ENCODE measurements at regions not wholly inside any gene's neighbourhood (a gene's known extent, or its start where the extent isn't known, plus 50 kb on each side); places are given as distances from the start of the nearest gene placed in this dataset.
A peak's percentile ranks its signal among the peaks of the same experiment; 100 is the strongest.

DNA sequence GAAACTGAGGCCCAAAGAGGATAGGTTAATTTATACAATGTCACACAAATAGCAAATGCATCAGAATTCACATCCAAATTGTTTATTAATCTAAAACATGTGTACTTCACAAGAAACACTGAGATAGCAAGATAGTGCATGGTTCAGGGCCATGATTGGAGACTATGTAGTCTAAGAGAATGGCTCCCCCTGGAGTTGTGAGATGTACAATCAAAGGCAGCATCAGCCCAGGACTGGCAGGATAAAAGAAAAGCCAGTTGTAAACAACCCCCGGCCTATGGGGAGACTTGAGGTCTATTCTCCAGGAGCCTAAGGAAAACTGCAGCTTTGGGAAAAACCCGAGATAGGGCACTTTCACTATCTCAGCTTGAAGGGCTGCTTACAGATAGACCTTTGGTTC, 511.0 kb downstream of the OMA1 start:
- no peaks in the 10 kb centered on the region for H3K79me2 ChIP-seq (ENCODE audit: insufficient read depth, low read length)
- H3K4me2 ChIP-seq (ENCODE audit: insufficient read depth, low read length), result no peak overlapping the region
- TF ChIP-seq, protein P1, sequence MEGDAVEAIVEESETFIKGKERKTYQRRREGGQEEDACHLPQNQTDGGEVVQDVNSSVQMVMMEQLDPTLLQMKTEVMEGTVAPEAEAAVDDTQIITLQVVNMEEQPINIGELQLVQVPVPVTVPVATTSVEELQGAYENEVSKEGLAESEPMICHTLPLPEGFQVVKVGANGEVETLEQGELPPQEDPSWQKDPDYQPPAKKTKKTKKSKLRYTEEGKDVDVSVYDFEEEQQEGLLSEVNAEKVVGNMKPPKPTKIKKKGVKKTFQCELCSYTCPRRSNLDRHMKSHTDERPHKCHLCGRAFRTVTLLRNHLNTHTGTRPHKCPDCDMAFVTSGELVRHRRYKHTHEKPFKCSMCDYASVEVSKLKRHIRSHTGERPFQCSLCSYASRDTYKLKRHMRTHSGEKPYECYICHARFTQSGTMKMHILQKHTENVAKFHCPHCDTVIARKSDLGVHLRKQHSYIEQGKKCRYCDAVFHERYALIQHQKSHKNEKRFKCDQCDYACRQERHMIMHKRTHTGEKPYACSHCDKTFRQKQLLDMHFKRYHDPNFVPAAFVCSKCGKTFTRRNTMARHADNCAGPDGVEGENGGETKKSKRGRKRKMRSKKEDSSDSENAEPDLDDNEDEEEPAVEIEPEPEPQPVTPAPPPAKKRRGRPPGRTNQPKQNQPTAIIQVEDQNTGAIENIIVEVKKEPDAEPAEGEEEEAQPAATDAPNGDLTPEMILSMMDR (IDR thresholded peaks at IDR 0.05; ENCODE audit: extremely low read depth, low read depth, low read length), result no peak
- peak; percentile 1 for DNase-seq (ENCODE audit: insufficient read length, low spot score, missing footprints)
- no peaks in the 10 kb centered on the region for H3K27me3 ChIP-seq (ENCODE audit: insufficient read depth, low read length)
- H3K9me3 ChIP-seq (ENCODE audit: low read depth, low read length), result no peaks in the 10 kb centered on the region
- H3K4me1 ChIP-seq (ENCODE audit: insufficient read depth, low read length), result no peaks in the 10 kb centered on the region
- no peaks in the 10 kb centered on the region for H3K36me3 ChIP-seq (ENCODE audit: insufficient read depth, low read length)
- no peaks in the 10 kb centered on the region for H4K20me1 ChIP-seq (ENCODE audit: insufficient read depth, low read length)
- no peak overlapping the region for H2AFZ ChIP-seq (ENCODE audit: low read length)
- H3K27ac ChIP-seq (ENCODE audit: low read depth, low read length), result no peak overlapping the region
- H3K4me3 ChIP-seq (ENCODE audit: insufficient read depth, low read length), result no peak overlapping the region

DNA sequence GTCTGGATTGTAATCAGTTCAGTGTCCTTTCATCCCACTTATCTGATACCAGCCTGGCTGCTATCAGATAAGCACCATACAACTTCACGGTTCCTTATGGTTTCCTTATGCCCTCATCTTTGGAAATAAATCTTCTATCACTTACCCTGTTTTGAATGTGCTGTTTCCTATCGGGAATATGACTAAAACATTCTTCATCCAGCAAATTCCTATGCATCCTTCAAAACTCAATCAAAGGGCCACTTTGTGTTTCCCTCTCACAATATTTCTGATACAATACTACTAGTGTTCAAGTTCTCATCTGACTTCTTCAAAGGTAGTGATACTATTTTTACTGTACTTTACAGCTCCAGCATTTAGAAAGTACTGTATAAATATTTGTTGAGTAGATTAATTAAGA, 513.2 kb downstream of the OMA1 start:
- H3K79me2 ChIP-seq (ENCODE audit: insufficient read depth, low read length), result no peaks in the 10 kb centered on the region
- no peaks in the 10 kb centered on the region for H3K4me1 ChIP-seq (ENCODE audit: insufficient read depth, low read length)
- H2AFZ ChIP-seq (ENCODE audit: low read length), result no peak overlapping the region
- no peak overlapping the region for H3K4me3 ChIP-seq (ENCODE audit: insufficient read depth, low read length)
- H3K36me3 ChIP-seq (ENCODE audit: insufficient read depth, low read length), result no peaks in the 10 kb centered on the region
- no peak overlapping the region for H3K4me2 ChIP-seq (ENCODE audit: insufficient read depth, low read length)
- H3K27me3 ChIP-seq (ENCODE audit: insufficient read depth, low read length), result no peaks in the 10 kb centered on the region
- no peak overlapping the region for H3K27ac ChIP-seq (ENCODE audit: low read depth, low read length)
- TF ChIP-seq, protein P1 (IDR thresholded peaks at IDR 0.05; ENCODE audit: extremely low read depth, low read depth, low read length), result no peak
- H4K20me1 ChIP-seq (ENCODE audit: insufficient read depth, low read length), result no peaks in the 10 kb centered on the region
- DNase-seq (ENCODE audit: insufficient read length, low spot score, missing footprints), result no peak
- peaks cover 3% of the 10 kb centered on the region for H3K9me3 ChIP-seq (ENCODE audit: low read depth, low read length)

DNA sequence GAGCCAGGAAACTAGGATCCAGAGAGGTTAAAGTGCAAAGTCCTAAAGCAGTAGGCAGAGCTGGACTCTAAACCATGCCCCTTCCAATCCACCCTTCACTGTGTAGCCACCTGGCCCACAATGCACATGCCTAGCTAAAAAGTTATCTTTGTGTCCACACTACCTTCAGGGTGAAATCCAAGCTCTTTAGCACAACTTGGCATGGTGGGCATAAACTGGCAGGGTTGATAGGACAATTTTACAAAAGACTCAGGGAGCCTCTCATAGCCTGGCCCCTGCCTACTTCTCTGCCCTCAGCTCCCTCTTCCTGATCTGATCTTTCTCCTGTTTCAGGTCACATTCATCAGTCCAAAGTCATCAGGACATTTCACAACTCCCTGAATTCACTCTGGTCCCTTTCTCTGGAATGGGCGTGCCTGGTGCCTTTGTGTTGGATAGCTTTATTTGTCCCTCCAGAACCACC, 513.9 kb downstream of the OMA1 start:
- peaks cover 3% of the 10 kb centered on the region for H3K9me3 ChIP-seq (ENCODE audit: low read depth, low read length)
- H2AFZ ChIP-seq (ENCODE audit: low read length), result no peak overlapping the region
- no peak overlapping the region for H3K4me3 ChIP-seq (ENCODE audit: insufficient read depth, low read length)
- H3K79me2 ChIP-seq (ENCODE audit: insufficient read depth, low read length), result no peaks in the 10 kb centered on the region
- no peak overlapping the region for H3K27ac ChIP-seq (ENCODE audit: low read depth, low read length)
- H4K20me1 ChIP-seq (ENCODE audit: insufficient read depth, low read length), result no peaks in the 10 kb centered on the region
- TF ChIP-seq, protein P1 (IDR thresholded peaks at IDR 0.05; ENCODE audit: extremely low read depth, low read depth, low read length), result no peak
- no peaks in the 10 kb centered on the region for H3K4me1 ChIP-seq (ENCODE audit: insufficient read depth, low read length)
- DNase-seq (ENCODE audit: insufficient read length, low spot score, missing footprints), result no peak
- H3K4me2 ChIP-seq (ENCODE audit: insufficient read depth, low read length), result no peak overlapping the region
- no peaks in the 10 kb centered on the region for H3K36me3 ChIP-seq (ENCODE audit: insufficient read depth, low read length)
- H3K27me3 ChIP-seq (ENCODE audit: insufficient read depth, low read length), result no peaks in the 10 kb centered on the region

DNA sequence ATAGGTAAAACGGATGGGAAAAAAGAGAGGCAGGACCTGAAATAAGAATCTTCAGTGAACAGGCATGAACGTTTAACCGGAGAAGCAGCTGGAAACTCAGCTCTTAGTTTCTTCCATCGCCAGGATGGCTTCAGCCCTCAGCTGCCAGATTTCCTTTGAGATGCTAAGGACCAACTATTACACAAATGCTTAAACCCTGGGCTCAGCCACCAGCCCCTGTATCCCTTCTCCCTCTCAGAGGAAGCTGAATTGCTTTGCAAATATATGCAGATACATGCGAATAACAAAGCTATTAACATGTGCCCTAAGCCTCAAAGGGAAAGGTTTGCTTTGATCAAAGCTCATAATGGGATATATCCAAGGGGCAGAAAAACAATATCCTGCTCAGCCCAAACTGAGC, 515.1 kb downstream of the OMA1 start:
- no peak for DNase-seq (ENCODE audit: insufficient read length, low spot score, missing footprints)
- Histone ChIP-seq H3K27ac (ENCODE audit: low read depth, low read length) (no peak overlapping the region), H3K79me2 (ENCODE audit: insufficient read depth, low read length) (no peaks in the 10 kb centered on the region), H3K4me3 (ENCODE audit: insufficient read depth, low read length) (no peak overlapping the region), H3K27me3 (ENCODE audit: insufficient read depth, low read length) (no peaks in the 10 kb centered on the region), H3K36me3 (ENCODE audit: insufficient read depth, low read length) (no peaks in the 10 kb centered on the region), H3K4me1 (ENCODE audit: insufficient read depth, low read length) (no peaks in the 10 kb centered on the region), H3K9me3 (ENCODE audit: low read depth, low read length) (peaks cover 3% of the 10 kb centered on the region), H3K4me2 (ENCODE audit: insufficient read depth, low read length) (no peak overlapping the region), H2AFZ (ENCODE audit: low read length) (no peak overlapping the region), H4K20me1 (ENCODE audit: insufficient read depth, low read length) (no peaks in the 10 kb centered on the region)
- TF ChIP-seq, protein P1 (IDR thresholded peaks at IDR 0.05; ENCODE audit: extremely low read depth, low read depth, low read length), result no peak
